MM.1S (cell line): ENCODE measurements at regions not wholly inside any gene's neighbourhood (a gene's known extent, or its start where the extent isn't known, plus 50 kb on each side); places are given as distances from the start of the nearest gene placed in this dataset.

Experiments used
- DNase-seq: peaks from one replicate; pipeline ENCODE4 v3.0.0-alpha.2; 2015
- H2AFZ ChIP-seq: fragments of 300-600 bp; sonication (generic); 2 replicates; pipeline ENCODE4 v1.6.0; 2016; ENCODE audit warnings: antibody characterized with exemption, low read length
- H3F3A ChIP-seq: fragments of 300-600 bp; sonication (generic); 2 replicates; pipeline ENCODE4 v1.6.1; 2016; ENCODE audit warnings: mild to moderate bottlenecking, antibody characterized with exemption, low read length, moderate library complexity, mixed read lengths; ENCODE audit not compliant: insufficient read depth
- H3K27ac ChIP-seq: fragments of 300-600 bp; sonication (generic); 2 replicates; pipeline ENCODE4 v1.5.1; 2016; ENCODE audit warnings: mild to moderate bottlenecking, low read length
- H3K27me3 ChIP-seq: fragments of 300-600 bp; sonication (generic); replicated peaks from 2 replicates; pipeline ENCODE4 v1.6.0; 2016; ENCODE audit warnings: low read length; ENCODE audit not compliant: insufficient read depth
- H3K36me3 ChIP-seq: fragments of 300-600 bp; sonication (generic); replicated peaks from 2 replicates; pipeline ENCODE4 v1.6.1; 2016; ENCODE audit warnings: mild to moderate bottlenecking, low read length, mixed read lengths; ENCODE audit not compliant: insufficient read depth
- H3K4me1 ChIP-seq: fragments of 300-600 bp; sonication (generic); 2 replicates; pipeline ENCODE4 v1.6.1; 2016; ENCODE audit warnings: low read length, mixed read lengths
- H3K4me2 ChIP-seq: fragments of 300-600 bp; sonication (generic); 2 replicates; pipeline ENCODE4 v1.6.0; 2016; ENCODE audit warnings: low read depth, low read length
- H3K4me3 ChIP-seq: fragments of 300-600 bp; sonication (generic); 2 replicates; pipeline ENCODE4 v1.5.1; 2016; ENCODE audit warnings: low read length, mixed read lengths
- H3K79me2 ChIP-seq: fragments of 300-600 bp; sonication (generic); 2 replicates; pipeline ENCODE4 v1.6.1; 2016; ENCODE audit warnings: mixed run types, low read length, mixed read lengths
- H3K9ac ChIP-seq: fragments of 300-600 bp; sonication (generic); 2 replicates; pipeline ENCODE4 v1.6.1; 2016; ENCODE audit warnings: low read length, mixed read lengths
- H3K9me2 ChIP-seq: fragments of 300-600 bp; sonication (generic); replicated peaks from 2 replicates; pipeline ENCODE4 v1.6.1; 2016; ENCODE audit warnings: mild to moderate bottlenecking, low read length, mixed read lengths; ENCODE audit not compliant: insufficient read depth
- H3K9me3 ChIP-seq: fragments of 300-600 bp; sonication (generic); replicated peaks from 2 replicates; pipeline ENCODE4 v1.6.1; 2016; ENCODE audit warnings: mild to moderate bottlenecking, low read length, mixed read lengths; ENCODE audit not compliant: insufficient read depth
- H4K20me1 ChIP-seq: fragments of 300-600 bp; sonication (generic); 2 replicates; pipeline ENCODE4 v1.6.1; 2016; ENCODE audit warnings: mild to moderate bottlenecking, low read length, moderate library complexity, mixed read lengths; ENCODE audit not compliant: insufficient read depth
- CTCF ChIP-seq: fragments of 300-600 bp; sonication (generic); IDR thresholded peaks from 2 replicates; pipeline ENCODE4 v1.5.1; 2016; ENCODE audit warnings: antibody characterized with exemption, low read length, mixed read lengths
- EZH2 ChIP-seq: fragments of 300-600 bp; sonication (generic); optimal IDR thresholded peaks from 2 replicates; pipeline ENCODE3; 2017; ENCODE audit warnings: low read depth, mild to moderate bottlenecking, antibody characterized with exemption, low read length, mixed read lengths
- EZH2phosphoT487 ChIP-seq: fragments of 300-600 bp; sonication (generic); IDR thresholded peaks from 2 replicates; pipeline ENCODE4 v1.6.1; 2018; ENCODE audit warnings: antibody characterized with exemption, low read length

- H3K9ac ChIP-seq: no peak overlapping the region
- no peaks in the 10 kb centered on the region for H3K4me1 ChIP-seq
- H3K27ac ChIP-seq: no peak overlapping the region
- H3K27me3 ChIP-seq: peaks cover 17% of the 10 kb centered on the region; the same call in 1 of the 2 replicates
- no peaks in the 10 kb centered on the region for H3K9me3 ChIP-seq
- H3K36me3 ChIP-seq: no peaks in the 10 kb centered on the region
- no peak for TF ChIP-seq EZH2phosphoT487
- no peak for TF ChIP-seq EZH2
- no peak for TF ChIP-seq CTCF
- H3F3A ChIP-seq: no peaks in the 10 kb centered on the region
- H3K4me3 ChIP-seq: no peak overlapping the region
- no peaks in the 10 kb centered on the region for H4K20me1 ChIP-seq
- DNase-seq: no peak
- H3K4me2 ChIP-seq: no peak overlapping the region
- no peak overlapping the region for H2AFZ ChIP-seq
- no peaks in the 10 kb centered on the region for H3K79me2 ChIP-seq
- no peaks in the 10 kb centered on the region for H3K9me2 ChIP-seq
These were observed 238.2 kb downstream of the TEX36 start for GRCh38 chr10:125444790-125445189.

GRCh38 chr10:125442856-125443540 lies 240.0 kb downstream of the TEX36 start:
- no peaks in the 10 kb centered on the region for H3K4me1 ChIP-seq
- no peaks in the 10 kb centered on the region for H3K36me3 ChIP-seq
- no peak for TF ChIP-seq EZH2phosphoT487
- no peaks in the 10 kb centered on the region for H4K20me1 ChIP-seq
- H2AFZ ChIP-seq: no peak overlapping the region
- no peak for DNase-seq
- H3K9me3 ChIP-seq: no peaks in the 10 kb centered on the region
- H3K9me2 ChIP-seq: no peaks in the 10 kb centered on the region
- no peak overlapping the region for H3K4me2 ChIP-seq
- H3K27ac ChIP-seq: no peak overlapping the region
- no peak overlapping the region for H3K4me3 ChIP-seq
- H3K27me3 ChIP-seq: peaks cover 14% of the 10 kb centered on the region; the same call in 1 of the 2 replicates
- H3K79me2 ChIP-seq: no peaks in the 10 kb centered on the region
- H3K9ac ChIP-seq: no peak overlapping the region
- H3F3A ChIP-seq: no peaks in the 10 kb centered on the region

- Histone ChIP-seq H3K36me3 (no peaks in the 10 kb centered on the region), H3K4me1 (no peaks in the 10 kb centered on the region), H4K20me1 (no peaks in the 10 kb centered on the region), H3K9ac (no peak overlapping the region), H3F3A (no peaks in the 10 kb centered on the region), H3K79me2 (no peaks in the 10 kb centered on the region), H3K4me2 (no peak overlapping the region), H3K9me2 (no peaks in the 10 kb centered on the region), H3K27me3 (peaks cover 15% of the 10 kb centered on the region; the same call in 1 of the 2 replicates), H3K27ac (no peak overlapping the region), H3K9me3 (no peaks in the 10 kb centered on the region), H2AFZ (no peak overlapping the region), H3K4me3 (no peak overlapping the region)
- no peak for TF ChIP-seq EZH2phosphoT487
- no peak for TF ChIP-seq CTCF
- TF ChIP-seq EZH2: no peak
- no peak for DNase-seq
These were observed 241.8 kb downstream of the TEX36 start for GRCh38 chr10:125441151-125441550.

GRCh38 chr10:125431149-125431548 lies 251.8 kb downstream of the TEX36 start:
- no peaks in the 10 kb centered on the region for H4K20me1 ChIP-seq
- no peaks in the 10 kb centered on the region; the same call in 1 of the 2 replicates for H3K9me3 ChIP-seq
- no peaks in the 10 kb centered on the region for H3F3A ChIP-seq
- H3K4me1 ChIP-seq: no peaks in the 10 kb centered on the region
- no peak overlapping the region for H2AFZ ChIP-seq
- no peak overlapping the region for H3K27ac ChIP-seq
- H3K4me2 ChIP-seq: no peak overlapping the region
- H3K27me3 ChIP-seq: no peaks in the 10 kb centered on the region
- no peak overlapping the region for H3K4me3 ChIP-seq
- DNase-seq: no peak
- H3K9ac ChIP-seq: no peak overlapping the region
- H3K9me2 ChIP-seq: no peaks in the 10 kb centered on the region
- H3K79me2 ChIP-seq: no peaks in the 10 kb centered on the region
- H3K36me3 ChIP-seq: no peaks in the 10 kb centered on the region
- TF ChIP-seq EZH2: no peak
- no peak for TF ChIP-seq CTCF
- TF ChIP-seq EZH2phosphoT487: no peak
